ENCODE measurements at regions not wholly inside any gene's neighbourhood (a gene's known extent, or its start where the extent isn't known, plus 50 kb on each side); places are given as distances from the start of the nearest gene placed in this dataset.

GRCh38 chr2:67712484-67712883 lies 315.4 kb downstream of the ETAA1 start:
- TF ChIP-seq CTCF (IDR thresholded peaks at IDR 0.05) (no peak), POLR2A (IDR thresholded peaks at IDR 0.05) (no peak), EP300 (IDR thresholded peaks at IDR 0.05) (no peak), POLR2AphosphoS5 (IDR thresholded peaks at IDR 0.05) (no peak)

Data from sigmoid colon (tissue), 4 donors.